ENCODE measurements at regions not wholly inside any gene's neighbourhood (a gene's known extent, or its start where the extent isn't known, plus 50 kb on each side); places are given as distances from the start of the nearest gene placed in this dataset.

GRCh38 chr7:81094952-81095351, 176.1 kb upstream of the SEMA3C start:
- ATAC-seq (no peak), DNase-seq (no peak)
- no peak for TF ChIP-seq CTCF (IDR thresholded peaks at IDR 0.05)
- Histone ChIP-seq H3K4me3 (no peak overlapping the region), H3K36me3 (no peaks in the 10 kb centered on the region), H3K4me1 (no peaks in the 10 kb centered on the region), H3K9me3 (no peaks in the 10 kb centered on the region), H3K27me3 (no peaks in the 10 kb centered on the region), H3K27ac (no peak overlapping the region)
- WGBS, 2 donors: 64 to 75% methylated on average over 3 of the region's 3 CpGs
- intact Hi-C loops (cut with DNase I): no loop called here

GRCh38 chr7:81081616-81082015, 162.8 kb upstream of the SEMA3C start:
- Histone ChIP-seq H3K4me3 (no peak overlapping the region), H3K36me3 (no peaks in the 10 kb centered on the region), H3K4me1 (no peaks in the 10 kb centered on the region), H3K27ac (no peak overlapping the region), H3K27me3 (no peaks in the 10 kb centered on the region), H3K9me3 (peaks cover 0 to 12% (median 5%) of the 10 kb centered on the region in 11 donors)
- ATAC-seq (no peak), DNase-seq (no peak)
- intact Hi-C loops (cut with DNase I): no loop called here
- no peak for TF ChIP-seq CTCF (IDR thresholded peaks at IDR 0.05)

GRCh38 chr7:81080553-81080952, 161.7 kb upstream of the SEMA3C start:
- no peak overlapping the region for H3K4me3 ChIP-seq
- no peaks in the 10 kb centered on the region for H3K4me1 ChIP-seq
- intact Hi-C loops (cut with DNase I): no loop called here
- 62 to 72% methylated on average over 1 of the region's 1 CpG for WGBS, 2 donors
- no peak for TF ChIP-seq CTCF (IDR thresholded peaks at IDR 0.05)
- no peaks in the 10 kb centered on the region for H3K27me3 ChIP-seq
- no peak for ATAC-seq
- H3K36me3 ChIP-seq: no peaks in the 10 kb centered on the region
- DNase-seq: no peak
- no peak overlapping the region for H3K27ac ChIP-seq
- peaks cover 0 to 14% (median 5%) of the 10 kb centered on the region in 11 donors for H3K9me3 ChIP-seq

GRCh38 chr7:81079746-81080145, 160.9 kb upstream of the SEMA3C start:
- ATAC-seq (no peak), DNase-seq (no peak)
- H3K4me3 ChIP-seq: no peak overlapping the region

More at GRCh38 chr7:81079746-81080145, 160.9 kb upstream of the SEMA3C start:
- TF ChIP-seq CTCF (IDR thresholded peaks at IDR 0.05): no peak
- WGBS, 2 donors: 56 to 61% methylated on average over 1 of the region's 1 CpG
- no peaks in the 10 kb centered on the region for H3K27me3 ChIP-seq
- intact Hi-C loops (cut with DNase I): no loop called here
- no peak overlapping the region for H3K27ac ChIP-seq
- no peaks in the 10 kb centered on the region for H3K36me3 ChIP-seq
- peaks cover 0 to 14% (median 5%) of the 10 kb centered on the region in 11 donors for H3K9me3 ChIP-seq
- no peaks in the 10 kb centered on the region for H3K4me1 ChIP-seq

Measured in heart right ventricle (tissue), 16 donors.